ENCODE measurements at regions not wholly inside any gene's neighbourhood (a gene's known extent, or its start where the extent isn't known, plus 50 kb on each side); places are given as distances from the start of the nearest gene placed in this dataset.

DNA sequence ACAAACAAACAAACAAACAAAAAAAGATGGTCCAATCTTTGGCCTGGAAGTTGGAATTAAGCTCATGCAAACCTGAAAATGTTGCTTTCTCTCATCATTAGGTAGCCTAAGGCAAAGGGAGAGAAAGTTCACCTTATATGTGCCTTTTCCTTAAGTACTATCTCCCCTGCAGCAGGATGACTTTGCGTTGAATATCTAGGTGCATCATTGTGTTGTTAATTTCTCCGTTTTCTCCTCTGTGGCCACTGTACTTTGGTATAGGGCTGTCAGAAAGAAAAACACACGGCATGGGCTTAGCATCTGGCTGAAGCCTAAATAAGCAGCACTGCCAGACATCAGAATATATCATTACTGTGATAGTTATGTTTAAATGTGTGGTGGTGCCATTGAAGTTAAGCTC is 345.5 kb downstream of the BCAT1 start:
- DNase-seq (ENCODE audit: low read depth), result no peak

DNA sequence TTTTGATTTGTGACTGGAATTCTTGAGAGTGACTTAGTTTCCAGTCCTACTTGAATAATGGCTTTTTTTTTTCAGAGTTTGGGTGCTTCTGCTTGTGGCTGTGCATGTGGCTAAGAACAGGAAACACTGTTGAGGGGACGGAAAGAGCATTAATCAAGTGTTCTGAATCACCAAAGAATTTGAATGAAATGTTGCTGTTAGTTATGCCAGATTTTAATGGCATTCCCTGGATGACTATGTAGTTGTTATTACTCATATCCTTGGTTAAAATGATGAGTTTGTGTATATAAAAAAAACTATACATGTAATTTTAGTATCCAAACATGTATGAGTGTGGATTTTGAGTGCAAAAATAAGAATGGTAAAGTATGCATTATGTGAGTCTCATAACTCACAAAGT is 347.9 kb downstream of the BCAT1 start:
- DNase-seq (ENCODE audit: low read depth), result no peak

DNA sequence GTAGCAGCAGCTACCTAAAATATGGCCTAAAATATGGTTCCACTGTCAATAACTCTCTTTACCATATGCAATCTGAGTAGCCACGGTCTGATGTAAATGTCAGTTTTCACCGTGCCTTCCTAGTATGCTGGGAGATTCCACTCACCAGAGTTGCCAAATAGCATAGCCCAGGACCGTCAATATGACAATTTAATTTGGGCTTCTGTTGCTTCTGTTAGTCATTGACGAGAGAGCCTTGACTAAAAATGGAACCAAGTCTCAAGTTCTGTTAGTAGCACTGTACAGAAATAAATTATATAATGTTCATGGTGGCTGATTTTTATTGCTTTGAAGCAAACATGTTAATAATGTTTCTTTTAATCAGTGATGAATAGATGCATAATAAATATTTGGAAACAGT is 348.4 kb downstream of the BCAT1 start:
- no peak for DNase-seq (ENCODE audit: low read depth)

DNA sequence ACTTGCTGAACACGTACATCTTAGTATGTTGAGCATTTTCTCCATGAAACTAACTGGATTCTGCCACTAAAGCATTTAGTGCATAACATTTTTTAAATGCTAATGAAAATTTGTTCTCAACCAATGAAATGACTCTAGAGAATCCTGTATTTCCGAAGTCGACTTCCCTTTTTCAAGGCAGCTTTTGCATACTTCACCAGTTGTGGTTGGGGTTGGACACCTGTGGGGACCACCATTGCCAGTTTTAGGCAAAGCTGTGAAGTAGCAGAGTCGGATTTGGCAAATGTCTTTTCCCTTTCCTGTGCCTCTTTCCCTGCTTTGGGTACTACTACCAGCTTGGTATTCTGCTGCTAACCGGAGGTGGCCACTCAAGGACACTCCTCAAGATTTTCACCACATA is 349.2 kb downstream of the BCAT1 start:
- no peak for DNase-seq (ENCODE audit: low read depth)

DNA sequence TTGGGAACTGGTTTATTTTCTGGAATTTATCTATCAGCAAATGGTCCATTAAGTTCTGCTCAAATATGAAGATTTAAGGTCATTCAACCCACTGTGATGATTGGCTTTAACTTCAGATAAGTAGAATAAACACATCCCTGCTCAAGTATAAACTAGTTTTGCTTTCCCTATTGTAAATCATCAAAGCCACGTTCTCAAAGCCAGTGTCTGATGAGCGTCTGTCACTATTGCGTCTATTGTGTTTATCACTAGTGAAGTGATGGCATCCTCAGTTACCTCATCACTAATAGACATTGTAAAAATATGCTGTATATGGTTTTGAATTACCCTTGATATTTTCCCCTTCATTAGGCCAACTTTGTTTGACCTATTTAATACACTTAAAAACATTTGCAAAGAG is 351.3 kb downstream of the BCAT1 start:
- no peak for DNase-seq (ENCODE audit: low read depth)

DNA sequence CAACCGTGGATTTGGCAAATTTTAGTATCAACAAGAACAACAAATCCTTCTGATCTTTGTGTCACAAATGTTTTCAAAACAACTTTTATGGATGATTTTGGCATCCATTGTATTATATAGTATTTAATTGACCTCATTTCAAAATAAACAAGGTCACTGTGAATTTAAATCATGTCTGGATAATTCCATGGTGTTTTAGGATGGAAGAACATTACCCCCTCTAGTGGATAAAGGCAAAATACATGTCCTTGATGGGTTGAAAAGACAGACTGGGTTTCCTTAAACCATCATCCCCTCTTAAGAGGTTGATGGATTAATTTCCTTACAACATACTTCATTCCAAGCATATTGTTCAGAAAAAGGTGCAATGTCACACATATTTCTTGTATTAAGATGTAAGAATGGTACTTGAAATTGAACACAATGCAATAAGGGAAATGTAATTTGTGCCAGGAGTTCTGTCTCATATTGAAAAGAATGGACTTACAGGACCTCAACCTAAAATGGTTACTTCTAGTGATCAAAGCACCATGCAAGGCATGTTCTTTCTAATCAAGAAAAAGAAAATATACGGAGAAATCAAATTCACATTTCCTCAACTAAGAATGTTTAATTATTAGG is 352.0 kb downstream of the BCAT1 start:
- DNase-seq (ENCODE audit: low read depth), result peak; percentile 28

DNA sequence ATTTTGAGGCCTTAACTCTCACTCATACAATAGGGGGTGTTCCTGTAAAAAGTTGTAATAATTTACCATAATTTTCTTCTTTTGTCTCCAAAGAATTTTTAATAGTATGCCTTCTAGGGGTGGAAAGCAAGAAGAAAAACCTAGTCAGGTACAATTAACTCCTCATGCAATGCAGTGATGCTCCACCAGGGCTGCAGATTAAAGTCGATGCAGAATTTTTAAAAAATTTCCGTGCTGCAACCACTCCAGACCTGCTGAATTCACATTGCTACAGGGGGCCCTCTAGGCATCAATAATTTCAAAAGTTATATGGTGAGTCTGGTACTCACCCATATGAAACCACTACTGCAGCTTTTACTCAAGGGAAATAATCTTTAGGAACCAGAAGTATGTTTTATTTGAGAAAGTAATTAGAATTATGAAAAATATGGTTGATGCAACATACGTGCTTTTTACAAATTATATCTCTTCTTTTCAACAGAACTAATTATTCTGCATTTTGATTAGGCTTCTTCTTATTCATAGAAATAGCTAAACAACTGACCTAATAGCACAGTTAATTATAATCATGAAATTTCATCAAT is 353.2 kb downstream of the BCAT1 start:
- DNase-seq (ENCODE audit: low read depth), result no peak

DNA sequence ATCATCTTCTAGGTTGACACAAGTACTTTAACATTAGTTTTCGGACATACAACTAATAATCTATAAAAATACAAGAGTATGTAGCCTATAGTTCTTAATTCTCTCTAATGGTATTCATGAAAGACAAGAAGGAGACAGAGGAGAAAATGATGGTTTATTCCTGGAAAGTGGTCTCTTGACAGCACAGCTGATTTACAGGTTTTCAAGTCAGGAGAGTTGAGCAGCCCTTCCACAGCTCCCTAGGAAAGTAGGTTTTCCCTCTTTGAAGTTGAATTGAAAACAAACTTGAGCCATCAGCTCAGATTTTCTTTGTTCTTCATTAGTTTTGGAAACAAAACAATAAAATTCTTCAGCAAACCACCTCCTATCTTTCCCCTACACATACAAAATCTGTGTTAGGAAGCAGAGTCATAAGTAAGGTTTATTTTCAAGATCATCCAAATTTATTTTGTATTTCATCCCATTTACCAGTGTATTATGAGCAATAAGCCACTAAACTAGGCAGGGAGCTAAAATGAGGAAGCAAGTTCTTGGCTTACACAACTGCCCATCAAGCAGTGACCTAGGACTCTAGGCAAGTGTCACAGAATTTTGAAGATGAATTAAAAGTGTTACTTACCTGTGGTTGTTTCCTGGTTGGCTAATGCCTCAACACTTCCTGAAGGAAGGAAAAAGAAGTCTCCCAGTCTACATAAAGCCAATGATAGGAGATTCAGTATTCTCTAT is 357.0 kb downstream of the BCAT1 start:
- no peak for DNase-seq (ENCODE audit: low read depth)

DNA sequence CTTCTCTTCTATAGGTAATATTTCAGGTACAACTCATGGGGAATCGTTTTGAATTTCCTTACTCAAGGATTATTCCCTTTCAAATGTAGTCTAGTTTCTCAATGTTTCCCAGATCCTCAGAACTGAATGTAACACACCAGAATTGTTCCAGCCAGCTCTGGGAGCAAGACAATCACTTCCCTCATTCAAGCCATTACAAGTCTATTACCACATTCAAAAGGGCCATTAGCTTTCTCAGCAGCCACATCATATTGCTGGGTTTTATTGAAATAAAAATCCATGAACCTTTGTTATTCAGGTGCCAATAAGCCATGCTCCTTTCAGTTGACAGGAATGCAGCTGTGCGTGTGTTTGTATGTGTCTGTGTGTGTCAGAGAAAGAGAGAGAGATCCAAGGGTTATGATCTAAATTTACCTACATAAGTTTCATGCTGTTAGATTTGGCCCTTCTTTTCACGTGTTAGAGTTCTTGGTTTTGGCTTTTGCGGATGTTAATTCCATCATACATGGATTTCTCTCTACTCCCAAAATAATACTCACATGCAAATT is 357.7 kb downstream of the BCAT1 start:
- no peak for DNase-seq (ENCODE audit: low read depth)

DNA sequence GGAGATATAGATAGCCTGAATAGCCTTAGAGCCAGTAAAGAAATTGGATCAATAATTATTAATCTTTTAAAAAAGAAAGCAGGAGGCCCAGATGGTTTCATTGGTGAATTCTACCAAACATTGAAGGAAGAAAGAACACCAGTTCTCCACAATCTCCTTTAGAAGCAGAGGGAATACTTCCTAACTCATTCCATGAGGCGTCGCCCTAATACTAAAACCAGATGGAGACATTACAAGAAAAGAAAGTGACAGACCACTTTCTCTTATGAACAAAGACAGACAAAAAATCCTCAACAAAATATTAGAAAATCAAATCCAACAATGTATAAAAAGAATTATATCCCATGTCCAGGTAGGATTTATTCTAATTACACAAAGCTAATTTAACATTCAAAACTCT is 362.6 kb downstream of the BCAT1 start:
- DNase-seq (ENCODE audit: low read depth), result no peak

DNA sequence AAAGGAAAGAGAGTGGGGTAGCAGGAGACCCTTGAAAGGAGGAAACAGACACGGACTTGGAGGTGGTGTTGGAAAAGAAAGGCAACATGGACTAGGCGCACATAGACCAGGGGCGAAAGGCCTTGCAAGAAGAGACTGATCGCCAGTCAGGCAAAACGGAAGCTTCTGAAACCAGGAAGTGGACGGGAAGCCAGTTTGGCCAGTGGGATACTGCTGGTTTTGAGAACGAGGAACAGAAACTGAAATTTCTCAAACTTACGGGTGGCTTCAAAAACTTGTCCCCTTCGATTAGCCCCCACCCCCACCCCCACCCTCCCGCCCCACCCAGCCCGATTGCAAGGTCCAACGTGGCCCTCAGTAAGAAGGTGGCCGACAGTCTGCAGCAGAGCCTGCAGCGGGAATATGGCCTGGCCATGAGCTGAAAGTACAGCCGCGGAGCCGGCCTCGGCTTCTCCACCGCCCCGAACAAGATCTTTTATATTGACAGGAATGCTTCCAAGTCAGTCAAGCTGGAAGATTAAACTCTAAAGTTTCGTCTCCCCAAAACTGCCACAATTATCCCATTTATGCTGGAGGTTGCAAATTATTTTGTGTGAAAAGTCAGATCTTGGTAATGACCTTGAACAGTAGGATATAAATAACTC is 364.7 kb downstream of the BCAT1 start:
- DNase-seq (ENCODE audit: low read depth), result no peak

DNA sequence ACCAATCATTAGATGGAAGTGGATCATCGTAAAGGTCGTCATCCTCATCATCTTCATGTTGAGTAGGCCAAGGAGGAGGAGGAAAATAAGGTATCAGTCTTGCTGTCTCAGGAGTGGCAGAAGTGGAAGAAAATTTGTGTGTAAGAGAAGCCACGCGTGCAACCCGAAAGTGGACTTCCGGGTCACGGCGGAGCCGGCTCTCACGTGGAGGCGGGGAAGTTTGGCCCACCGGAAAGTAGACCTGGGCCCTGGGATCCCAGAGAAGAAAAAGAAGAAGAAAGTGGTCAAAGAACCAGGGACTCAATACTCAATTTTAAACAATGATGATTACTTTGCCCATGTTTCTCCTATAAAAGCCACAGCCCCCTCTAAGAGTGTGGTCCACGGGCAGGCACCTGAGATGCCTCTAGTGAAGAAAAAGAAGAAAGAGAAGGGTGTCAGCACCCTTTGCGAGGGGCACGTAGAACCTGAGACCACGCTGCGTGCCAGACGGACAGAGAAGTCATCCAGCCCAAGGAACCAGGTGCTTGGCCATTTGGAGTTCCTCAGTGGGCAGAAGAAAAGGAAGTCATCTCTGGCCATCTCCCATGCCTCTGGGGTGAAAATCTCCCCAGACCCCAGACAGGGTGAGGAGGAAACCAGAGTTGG is 365.8 kb downstream of the BCAT1 start:
- DNase-seq (ENCODE audit: low read depth), result no peak

DNA sequence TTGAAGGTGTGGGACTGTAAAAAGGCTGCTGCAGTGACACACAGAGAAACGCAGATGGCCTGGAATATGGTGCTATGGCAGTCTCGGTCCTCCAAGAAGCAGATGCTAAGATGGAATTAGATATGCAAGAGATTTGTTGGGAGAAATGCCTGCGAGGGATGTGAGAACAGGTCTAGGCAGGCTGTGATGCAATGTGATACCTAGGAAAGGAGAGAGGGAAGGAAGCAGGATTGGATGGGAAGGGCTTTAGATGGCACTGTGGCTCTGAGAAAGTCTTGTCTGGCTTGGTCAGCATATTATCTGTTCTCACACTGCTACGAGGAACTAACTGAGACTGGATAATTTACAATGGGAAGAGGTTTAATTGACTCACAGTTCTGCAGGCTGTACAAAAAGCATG is 374.4 kb downstream of the BCAT1 start:
- DNase-seq (ENCODE audit: low read depth), result no peak

DNA sequence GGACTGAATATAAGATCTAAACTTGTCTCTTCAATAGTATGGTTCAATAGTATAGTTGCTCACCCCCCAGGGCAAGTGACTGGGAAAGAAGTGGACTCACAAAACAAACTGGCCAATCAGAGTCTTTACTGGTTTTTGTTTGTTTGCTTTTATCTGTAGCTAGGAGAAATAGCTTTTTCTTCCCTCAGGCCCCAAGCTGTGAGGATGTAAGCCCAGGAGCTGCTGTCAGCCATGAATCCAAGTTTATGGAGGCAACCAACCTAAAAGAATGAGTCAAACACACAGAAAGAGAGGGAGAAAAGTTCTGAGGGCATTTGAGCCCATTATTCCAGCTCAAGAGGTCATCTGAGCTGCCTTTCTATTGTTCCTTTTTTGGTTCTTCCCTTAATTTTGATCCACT is 375.3 kb downstream of the BCAT1 start:
- DNase-seq (ENCODE audit: low read depth), result no peak

DNA sequence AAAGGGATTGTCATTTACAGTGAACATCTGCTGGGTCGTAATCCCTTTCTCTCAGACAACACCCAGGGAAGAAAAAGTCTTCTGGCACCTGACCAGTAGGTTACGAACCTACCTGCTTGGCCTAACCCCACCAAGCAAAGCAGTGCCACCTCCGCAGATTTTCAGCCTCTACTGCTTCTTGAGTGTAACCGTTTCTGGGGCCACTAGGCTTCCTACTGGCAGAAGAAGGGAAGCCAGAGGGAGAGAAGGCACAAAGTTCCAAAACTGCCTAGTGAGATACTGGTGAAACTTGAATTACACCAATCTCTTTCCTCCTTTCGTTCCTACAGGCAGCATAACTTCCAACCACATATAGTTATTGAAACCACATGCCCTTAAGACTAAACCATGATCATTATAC is 383.6 kb downstream of the BCAT1 start:
- no peak for DNase-seq (ENCODE audit: low read depth)

DNA sequence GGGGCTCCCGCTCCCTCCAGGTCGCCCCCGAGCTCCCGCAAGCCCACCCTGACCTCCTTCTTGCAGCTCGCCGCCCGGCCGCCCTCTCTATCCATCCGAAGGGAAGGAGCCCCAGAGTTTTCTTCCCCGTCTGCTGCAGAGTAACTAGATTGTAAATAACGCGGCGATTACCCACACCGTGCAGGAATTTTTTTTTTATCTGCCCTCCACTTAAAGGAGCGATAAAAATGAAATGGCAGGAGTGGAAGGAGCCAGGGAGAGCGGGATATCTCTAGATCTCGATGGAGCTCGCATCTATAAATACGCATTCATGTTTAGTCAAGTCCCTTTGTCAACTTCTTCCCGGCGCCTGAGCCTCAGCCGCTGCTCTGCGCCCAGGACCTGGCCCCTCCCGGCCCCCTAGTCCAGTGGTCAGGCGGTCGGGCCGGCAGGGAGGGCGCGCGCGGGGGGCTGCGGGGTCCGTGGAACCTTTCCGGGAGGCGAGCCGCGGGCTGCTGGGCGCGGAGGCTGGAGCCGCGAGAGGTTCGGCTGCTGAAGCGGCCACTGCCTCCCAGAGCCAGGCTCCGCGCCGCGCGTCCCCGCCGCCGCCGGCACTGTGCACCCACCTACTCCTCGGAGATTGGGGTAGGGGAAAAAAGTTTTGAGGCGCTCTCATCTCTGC is 386.0 kb downstream of the BCAT1 start:
- no peak for DNase-seq (ENCODE audit: low read depth)

DNA sequence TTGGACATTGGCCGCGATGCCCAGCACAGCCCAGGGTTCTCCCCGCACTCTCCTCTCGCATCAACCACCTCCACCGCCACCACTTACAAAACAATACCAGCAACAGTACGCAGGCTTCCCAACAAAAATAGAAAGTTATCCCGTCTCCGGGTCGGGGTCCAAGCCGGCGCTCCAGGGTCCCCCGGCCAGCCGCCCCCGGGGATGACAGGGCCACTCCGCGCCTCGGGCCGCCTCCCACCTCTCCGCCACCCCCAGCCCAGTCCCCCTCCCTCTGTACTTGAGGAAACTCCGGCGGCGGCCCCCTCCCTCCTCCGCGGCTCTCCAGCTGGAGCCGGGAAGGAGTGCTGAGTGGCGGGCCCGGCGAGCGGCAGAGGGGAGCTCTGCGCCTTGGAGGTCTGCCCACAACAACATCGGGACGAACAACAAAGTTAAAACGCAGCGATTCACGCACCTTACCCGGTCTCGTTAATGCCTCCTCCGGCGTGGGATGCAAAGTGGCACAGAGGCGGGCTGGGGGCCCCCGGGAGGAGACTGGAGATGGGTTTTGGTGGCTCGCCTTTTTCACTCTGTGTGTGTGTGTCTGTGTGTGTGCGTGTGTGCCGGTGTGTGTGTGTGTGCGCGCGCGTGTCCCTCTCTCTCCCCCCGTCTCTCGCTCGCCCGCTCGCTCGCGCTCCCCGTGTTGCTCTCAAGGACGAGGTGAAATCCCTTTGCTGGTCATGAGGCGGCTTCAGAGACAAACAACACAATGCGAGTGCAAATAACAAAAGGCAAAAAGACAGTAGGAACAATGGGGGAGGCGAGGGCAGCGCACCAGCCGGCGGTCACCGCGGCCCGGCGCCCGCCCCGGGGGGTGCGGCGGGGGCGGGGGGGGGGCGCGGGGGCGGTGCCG is 386.8 kb downstream of the BCAT1 start:
- DNase-seq (ENCODE audit: low read depth), result no peak

DNA sequence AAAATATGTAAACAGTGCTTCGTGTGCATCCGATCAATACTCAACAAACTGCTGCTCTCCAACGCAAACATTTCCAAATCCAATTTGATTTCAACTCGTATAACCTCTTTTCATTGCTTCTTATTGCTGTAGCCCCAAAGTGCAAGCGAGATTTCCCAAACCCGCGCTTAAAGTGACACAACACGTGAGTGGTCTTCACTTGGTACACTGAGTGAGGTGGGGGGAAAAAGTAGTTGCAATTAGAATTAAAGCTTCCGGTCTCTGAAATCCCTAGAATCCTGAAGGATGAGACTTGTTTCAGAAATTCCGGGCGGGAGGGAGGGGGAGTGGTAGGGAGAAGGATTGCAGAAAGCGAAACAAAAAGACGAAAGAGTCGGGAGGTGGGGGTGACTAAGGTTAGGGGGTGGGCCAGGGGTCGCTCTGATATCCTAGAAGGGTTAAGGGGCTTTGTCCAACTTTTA is 387.5 kb downstream of the BCAT1 start:
- DNase-seq (ENCODE audit: low read depth), result no peak

DNA sequence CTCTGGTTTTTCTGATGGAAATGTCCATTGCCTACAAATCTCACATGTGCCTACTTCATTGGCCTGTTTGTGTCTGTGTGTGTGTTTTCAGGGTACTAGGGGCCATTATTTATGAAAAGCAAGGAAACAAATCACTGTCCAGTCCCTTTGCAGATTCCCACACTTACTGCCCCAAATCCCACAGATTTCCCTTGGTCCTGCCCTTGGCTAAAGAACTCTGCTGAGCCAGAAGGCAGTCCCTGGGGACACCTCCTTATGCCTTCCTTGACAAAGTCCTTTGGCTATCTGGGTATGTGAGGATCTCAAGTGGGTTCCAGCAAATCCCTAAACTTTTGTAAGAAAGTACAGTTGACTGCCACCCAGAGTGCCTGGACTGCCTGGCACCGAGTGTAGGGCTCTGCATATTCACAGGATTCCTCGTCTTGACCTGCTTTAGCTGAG is 388.1 kb downstream of the BCAT1 start:
- DNase-seq (ENCODE audit: low read depth), result no peak

DNA sequence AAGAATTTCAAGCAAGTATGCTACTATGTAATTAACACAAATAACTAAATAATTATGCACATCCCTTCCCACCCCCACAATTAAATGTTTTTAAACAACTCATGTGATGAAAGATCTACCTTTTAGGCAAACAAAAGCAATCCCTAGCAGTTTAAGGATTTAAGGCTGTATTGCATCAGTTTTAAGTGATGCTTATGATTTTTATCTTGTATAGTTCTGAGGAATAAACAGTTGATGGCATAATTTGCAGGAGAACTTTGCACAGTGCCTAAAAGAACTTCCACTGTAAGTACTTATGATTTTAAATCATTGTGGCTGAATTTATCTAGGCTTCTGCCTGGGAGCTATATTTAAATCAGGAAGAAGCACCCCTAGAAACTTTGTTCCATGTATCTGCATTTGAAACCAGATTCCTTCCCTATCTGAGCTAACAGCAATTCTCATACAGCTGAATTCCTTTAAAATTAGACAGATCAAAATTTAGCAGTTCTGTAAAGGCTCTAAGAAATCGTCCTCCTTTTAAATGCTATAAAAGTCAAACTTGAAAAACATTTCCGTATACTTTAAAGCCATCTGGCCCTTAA is 388.6 kb downstream of the BCAT1 start:
- DNase-seq (ENCODE audit: low read depth), result no peak
